Endothelial cell (in vitro differentiated cells): ENCODE measurements at regions not wholly inside any gene's neighbourhood (a gene's known extent, or its start where the extent isn't known, plus 50 kb on each side); places are given as distances from the start of the nearest gene placed in this dataset.

Experiments
- DNase-seq: peaks from one replicate; pipeline ENCODE4 v3.0.0; 2021; ENCODE audit warnings: low spot score
- H3K27ac Mint-ChIP-seq: one replicate; pipeline ENCODE4 v1.8.0; 2021; ENCODE audit warnings: mixed read lengths, inconsistent platforms; ENCODE audit not compliant: unreplicated experiment
- H3K27me3 Mint-ChIP-seq: one replicate; pipeline ENCODE4 v1.8.0; 2021; ENCODE audit warnings: mild to moderate bottlenecking, moderate library complexity, mixed read lengths, inconsistent platforms; ENCODE audit not compliant: unreplicated experiment
- H3K36me3 Mint-ChIP-seq: one replicate; pipeline ENCODE4 v1.8.0; 2021; ENCODE audit warnings: mild to moderate bottlenecking, low read depth, mixed read lengths, inconsistent platforms; ENCODE audit not compliant: unreplicated experiment
- H3K4me1 Mint-ChIP-seq: one replicate; pipeline ENCODE4 v1.8.0; 2021; ENCODE audit warnings: mild to moderate bottlenecking, mixed read lengths, inconsistent platforms; ENCODE audit not compliant: unreplicated experiment
- H3K4me3 Mint-ChIP-seq: one replicate; pipeline ENCODE4 v1.8.0; 2021; ENCODE audit warnings: mild to moderate bottlenecking, mixed read lengths, inconsistent platforms; ENCODE audit not compliant: unreplicated experiment
- H3K9me3 Mint-ChIP-seq: one replicate; pipeline ENCODE4 v1.8.0; 2021; ENCODE audit warnings: mixed read lengths, inconsistent platforms; ENCODE audit not compliant: unreplicated experiment
- TF ChIP-seq, protein P1 (sequence below): fragments of 200-600 bp; sonication (generic); IDR thresholded peaks from one replicate; pipeline ENCODE4 v1.5.0; 2021; ENCODE audit warnings: antibody characterized with exemption; ENCODE audit not compliant: unreplicated experiment

DNA sequence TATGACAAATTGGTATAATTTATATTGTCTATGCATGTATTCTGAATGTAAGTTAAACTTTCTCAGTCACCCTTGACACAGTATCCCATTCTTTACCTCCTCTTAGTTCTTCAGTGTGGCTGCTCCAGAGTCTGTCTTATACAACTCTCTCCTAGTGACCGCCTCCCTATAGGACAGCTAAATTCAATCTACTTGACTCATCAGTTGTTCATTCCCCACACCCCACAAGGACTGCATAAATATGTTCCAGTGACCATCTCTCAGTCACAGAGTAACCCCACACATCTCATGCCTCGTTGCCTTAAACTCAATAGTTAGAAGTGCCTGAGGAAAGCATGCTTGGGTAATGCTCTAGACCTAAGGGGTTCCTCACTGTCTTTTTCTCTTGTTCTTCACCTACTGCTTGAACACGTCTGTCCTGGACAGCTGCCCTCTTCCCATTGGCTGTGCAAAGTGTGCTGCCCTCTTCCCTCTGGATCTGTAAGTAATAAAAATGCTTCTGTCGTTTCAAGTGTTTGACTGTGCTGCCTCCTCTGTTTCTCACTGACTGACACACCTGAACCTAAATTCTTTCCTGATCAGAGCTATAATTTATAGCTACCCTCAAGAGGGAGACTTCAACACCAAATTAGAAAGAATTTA is 494.6 kb upstream of the GRM3 start:
- H3K27ac Mint-ChIP-seq = no peak overlapping the region
- no peaks in the 10 kb centered on the region for H3K4me1 Mint-ChIP-seq
- DNase-seq = no peak
- H3K9me3 Mint-ChIP-seq = no peaks in the 10 kb centered on the region
- no peaks in the 10 kb centered on the region for H3K36me3 Mint-ChIP-seq
- no peaks in the 10 kb centered on the region for H3K27me3 Mint-ChIP-seq
- no peak overlapping the region for H3K4me3 Mint-ChIP-seq
- TF ChIP-seq, protein P1, sequence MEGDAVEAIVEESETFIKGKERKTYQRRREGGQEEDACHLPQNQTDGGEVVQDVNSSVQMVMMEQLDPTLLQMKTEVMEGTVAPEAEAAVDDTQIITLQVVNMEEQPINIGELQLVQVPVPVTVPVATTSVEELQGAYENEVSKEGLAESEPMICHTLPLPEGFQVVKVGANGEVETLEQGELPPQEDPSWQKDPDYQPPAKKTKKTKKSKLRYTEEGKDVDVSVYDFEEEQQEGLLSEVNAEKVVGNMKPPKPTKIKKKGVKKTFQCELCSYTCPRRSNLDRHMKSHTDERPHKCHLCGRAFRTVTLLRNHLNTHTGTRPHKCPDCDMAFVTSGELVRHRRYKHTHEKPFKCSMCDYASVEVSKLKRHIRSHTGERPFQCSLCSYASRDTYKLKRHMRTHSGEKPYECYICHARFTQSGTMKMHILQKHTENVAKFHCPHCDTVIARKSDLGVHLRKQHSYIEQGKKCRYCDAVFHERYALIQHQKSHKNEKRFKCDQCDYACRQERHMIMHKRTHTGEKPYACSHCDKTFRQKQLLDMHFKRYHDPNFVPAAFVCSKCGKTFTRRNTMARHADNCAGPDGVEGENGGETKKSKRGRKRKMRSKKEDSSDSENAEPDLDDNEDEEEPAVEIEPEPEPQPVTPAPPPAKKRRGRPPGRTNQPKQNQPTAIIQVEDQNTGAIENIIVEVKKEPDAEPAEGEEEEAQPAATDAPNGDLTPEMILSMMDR = no peak

DNA sequence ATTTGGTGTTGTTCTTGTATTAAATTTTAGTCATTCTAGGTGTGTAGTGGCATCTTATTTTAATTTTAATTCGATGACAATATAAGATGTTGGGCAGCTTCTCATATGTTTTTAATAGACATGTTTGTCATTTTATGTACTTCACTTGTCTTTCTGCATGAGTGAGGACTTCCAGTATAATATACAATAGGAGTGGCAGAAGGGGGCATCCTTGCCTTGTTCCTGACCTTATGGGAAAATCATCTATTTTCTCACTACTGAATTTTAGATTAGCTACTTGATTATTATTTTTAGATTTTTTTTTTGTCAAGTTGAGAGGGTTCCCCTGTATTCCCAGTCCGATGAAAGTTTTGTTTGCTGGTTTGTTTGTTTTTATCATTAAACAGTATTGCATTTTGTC is 495.2 kb upstream of the GRM3 start:
- H3K4me3 Mint-ChIP-seq = no peak overlapping the region

DNA sequence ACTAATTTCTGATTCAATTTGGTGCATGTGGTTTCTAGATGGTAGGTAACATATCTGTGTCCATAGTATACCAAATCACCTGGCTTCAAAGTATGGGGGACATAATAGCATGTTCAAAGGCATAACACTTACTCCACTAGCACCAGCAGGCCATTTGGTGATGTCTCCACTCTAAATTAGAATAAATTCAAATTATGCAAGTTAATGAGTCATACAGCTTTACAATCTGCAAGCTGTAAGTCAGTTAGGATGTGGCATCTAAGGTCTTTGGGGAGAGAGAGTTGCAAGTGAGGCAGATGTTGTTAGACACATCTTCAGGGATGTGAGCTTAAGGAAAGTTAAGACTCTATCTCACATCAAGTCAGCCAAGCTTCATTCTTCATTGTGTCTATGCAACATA is 506.4 kb upstream of the GRM3 start:
- no peak for DNase-seq
- Mint-ChIP-seq H3K4me3 (no peak overlapping the region), H3K4me1 (no peaks in the 10 kb centered on the region), H3K27me3 (no peaks in the 10 kb centered on the region), H3K9me3 (no peaks in the 10 kb centered on the region), H3K36me3 (no peaks in the 10 kb centered on the region), H3K27ac (no peak overlapping the region)
- TF ChIP-seq, protein P1 = no peak

More for the DNA sequence above, 495.2 kb upstream of the GRM3 start:
- no peaks in the 10 kb centered on the region for H3K4me1 Mint-ChIP-seq
- H3K36me3 Mint-ChIP-seq = no peaks in the 10 kb centered on the region
- TF ChIP-seq, protein P1 = no peak
- no peaks in the 10 kb centered on the region for H3K27me3 Mint-ChIP-seq
- no peak for DNase-seq
- no peaks in the 10 kb centered on the region for H3K9me3 Mint-ChIP-seq
- H3K27ac Mint-ChIP-seq = no peak overlapping the region

DNA sequence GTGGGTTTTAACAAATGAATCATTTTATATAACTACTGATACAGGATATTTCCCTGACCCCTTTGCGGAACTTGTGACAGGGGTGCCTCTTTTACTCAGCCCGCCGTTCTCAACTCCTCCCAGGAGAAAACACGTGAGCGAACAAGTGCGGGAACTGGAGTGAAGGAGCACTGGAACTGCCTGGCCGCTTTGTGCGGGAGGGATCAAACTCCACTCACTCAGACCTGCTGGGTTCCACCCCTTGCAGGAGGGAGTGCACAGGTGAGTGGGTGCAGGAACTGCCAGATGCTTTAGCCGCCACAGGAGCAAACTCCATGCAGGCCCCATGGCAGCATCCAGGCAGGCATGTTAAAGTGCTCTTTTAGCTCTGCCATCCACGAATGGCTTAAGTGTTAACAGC is 513.4 kb upstream of the GRM3 start:
- H3K36me3 Mint-ChIP-seq = no peaks in the 10 kb centered on the region
- H3K27ac Mint-ChIP-seq = no peak overlapping the region
- no peaks in the 10 kb centered on the region for H3K4me1 Mint-ChIP-seq
- no peaks in the 10 kb centered on the region for H3K27me3 Mint-ChIP-seq
- no peaks in the 10 kb centered on the region for H3K9me3 Mint-ChIP-seq
- TF ChIP-seq, protein P1 = no peak
- no peak overlapping the region for H3K4me3 Mint-ChIP-seq
- DNase-seq = no peak

DNA sequence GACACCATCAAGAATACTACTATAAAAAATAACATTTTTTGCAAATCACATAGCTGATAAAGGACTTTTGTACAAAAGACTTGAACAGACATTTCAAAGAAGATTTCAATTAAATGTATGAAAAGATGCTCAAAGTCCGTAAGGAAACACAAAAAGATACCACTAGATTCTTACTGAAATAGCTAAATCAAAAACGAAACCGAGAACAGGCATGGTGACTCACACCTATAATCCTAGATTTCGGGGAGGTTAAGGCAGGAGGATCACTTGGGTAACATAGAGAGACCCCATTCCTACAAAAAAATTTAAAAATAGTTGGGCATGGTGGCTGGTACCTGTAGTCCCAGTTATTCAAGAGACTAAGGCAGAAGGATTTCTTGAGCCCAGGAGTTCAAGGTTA is 520.2 kb upstream of the GRM3 start:
- H3K27ac Mint-ChIP-seq = no peak overlapping the region
- no peak for DNase-seq
- no peaks in the 10 kb centered on the region for H3K9me3 Mint-ChIP-seq
- no peaks in the 10 kb centered on the region for H3K27me3 Mint-ChIP-seq
- no peak overlapping the region for H3K4me3 Mint-ChIP-seq
- H3K36me3 Mint-ChIP-seq = no peaks in the 10 kb centered on the region
- TF ChIP-seq, protein P1 = no peak
- no peaks in the 10 kb centered on the region for H3K4me1 Mint-ChIP-seq
